ENCODE measurements at regions not wholly inside any gene's neighbourhood (a gene's known extent, or its start where the extent isn't known, plus 50 kb on each side); places are given as distances from the start of the nearest gene placed in this dataset.

DNA sequence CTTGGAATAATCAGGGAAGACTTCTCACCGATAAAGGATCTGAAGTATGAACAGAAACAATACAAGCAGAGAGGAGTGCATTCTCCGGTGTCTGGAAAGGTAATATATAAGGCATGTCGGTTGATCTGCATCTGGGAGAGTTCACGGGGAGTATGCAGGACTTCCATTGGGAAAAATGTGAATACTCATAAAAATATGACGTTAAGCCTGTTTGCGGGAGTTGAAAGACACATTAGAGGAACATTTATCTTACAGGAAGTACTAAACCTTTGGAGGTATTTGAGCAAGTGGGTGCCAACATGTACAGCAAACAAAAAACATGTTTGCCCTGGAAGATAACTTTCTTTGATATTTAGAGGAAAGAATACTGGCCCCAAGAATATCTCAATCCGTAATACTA lies 286.8 kb downstream of the SLITRK6 start:
- Histone ChIP-seq H3K9ac (ENCODE audit: insufficient read depth in 1 of 2, low read length in 2 of 2) (no peak overlapping the region), H3K27ac (ENCODE audit: low read depth in 1 of 2, low read length in 1 of 2) (no peak overlapping the region), H3K4me1 (ENCODE audit: control insufficient read depth in 5 of 5, insufficient read depth in 5 of 5, low read length in 5 of 5) (peaks cover 0 to 22% (median 2%) of the 10 kb centered on the region in 5 donors), H3K36me3 (ENCODE audit: control insufficient read depth in 4 of 4, insufficient read depth in 4 of 4, low read length in 4 of 4) (no peaks in the 10 kb centered on the region), H3K9me3 (ENCODE audit: control insufficient read depth in 4 of 4, insufficient read depth in 3 of 4, low read length in 3 of 4) (no peaks in the 10 kb centered on the region), H3K4me3 (no peak overlapping the region), H3K27me3 (ENCODE audit: control insufficient read depth in 3 of 3, insufficient read depth in 3 of 3, low read length in 2 of 3) (no peaks in the 10 kb centered on the region)
- 65 to 82% methylated on average over 7 of the region's 7 CpGs for WGBS, 2 donors
- ATAC-seq (ENCODE audit: insufficient read depth, low FRiP score) (no peak), DNase-seq (no peak)
- TF ChIP-seq CTCF (IDR thresholded peaks at IDR 0.05; ENCODE audit: control extremely low read depth, extremely low read depth): no peak

DNA sequence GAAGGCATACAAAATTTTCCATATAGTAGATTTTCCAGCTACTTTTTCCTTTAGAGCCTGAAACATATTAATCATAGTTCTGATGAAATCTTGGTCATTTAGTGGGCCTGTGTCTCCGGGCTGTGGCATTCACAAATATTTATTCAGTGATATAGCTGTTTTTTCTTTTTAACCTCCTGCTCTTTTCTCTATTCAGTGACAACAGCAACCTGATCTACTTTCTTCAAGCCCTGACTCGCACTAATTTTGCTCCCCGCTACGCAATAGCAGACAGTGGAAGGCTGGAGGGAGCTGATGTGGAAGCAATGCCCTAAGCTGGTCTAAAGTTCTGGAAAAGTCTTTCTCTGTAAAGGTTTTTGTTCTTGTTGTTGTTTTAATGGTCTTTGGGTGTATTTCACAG lies 289.7 kb downstream of the SLITRK6 start:
- H3K4me1 ChIP-seq (ENCODE audit: control insufficient read depth in 5 of 5, insufficient read depth in 5 of 5, low read length in 5 of 5): peaks cover 0 to 21% (median 2%) of the 10 kb centered on the region in 5 donors
- H3K27me3 ChIP-seq (ENCODE audit: control insufficient read depth in 3 of 3, insufficient read depth in 3 of 3, low read length in 2 of 3): no peaks in the 10 kb centered on the region
- ATAC-seq (ENCODE audit: insufficient read depth, low FRiP score) (no peak), DNase-seq (no peak)
- H3K9ac ChIP-seq (ENCODE audit: insufficient read depth in 1 of 2, low read length in 2 of 2): no peak overlapping the region
- no peak for TF ChIP-seq CTCF (IDR thresholded peaks at IDR 0.05; ENCODE audit: control extremely low read depth, extremely low read depth)
- no peaks in the 10 kb centered on the region for H3K9me3 ChIP-seq (ENCODE audit: control insufficient read depth in 4 of 4, insufficient read depth in 3 of 4, low read length in 3 of 4)
- H3K36me3 ChIP-seq (ENCODE audit: control insufficient read depth in 4 of 4, insufficient read depth in 4 of 4, low read length in 4 of 4): no peaks in the 10 kb centered on the region
- H3K4me3 ChIP-seq: no peak overlapping the region
- 67 to 81% methylated on average over 4 of the region's 4 CpGs for WGBS, 2 donors
- no peak overlapping the region for H3K27ac ChIP-seq (ENCODE audit: low read depth in 1 of 2, low read length in 1 of 2)

DNA sequence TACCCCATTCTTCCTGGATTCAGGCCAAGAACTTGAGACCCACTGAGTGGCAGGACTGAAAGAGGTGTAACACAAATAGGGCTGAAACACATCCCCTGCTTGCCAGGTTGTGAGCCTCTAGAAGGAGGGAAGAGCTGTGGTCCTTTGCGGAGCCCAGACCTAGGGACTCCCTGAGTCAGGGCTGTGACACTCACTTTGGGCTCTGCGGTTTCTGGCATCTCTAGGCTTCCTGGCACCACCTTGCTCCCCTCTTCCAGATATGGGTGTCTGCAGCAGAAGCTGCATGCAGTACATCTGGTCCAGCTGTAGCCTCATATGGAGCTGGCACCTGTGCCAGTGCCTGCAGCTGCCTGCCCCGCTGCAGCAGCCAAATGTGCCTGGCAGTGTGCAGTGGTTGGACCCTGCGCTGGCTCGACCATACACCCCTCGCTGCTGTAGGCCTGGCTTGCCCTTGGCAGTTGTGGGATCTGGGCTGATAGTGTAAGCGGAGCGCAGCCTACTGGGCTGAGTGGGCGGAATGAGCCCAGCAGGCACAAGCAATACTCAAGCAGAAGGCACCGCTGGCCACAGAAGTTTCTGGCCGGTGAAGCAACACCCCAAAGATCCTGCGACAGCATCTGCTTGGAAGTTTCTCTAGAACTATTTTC lies 290.4 kb downstream of the SLITRK6 start:
- Histone ChIP-seq H3K4me1 (ENCODE audit: control insufficient read depth in 5 of 5, insufficient read depth in 5 of 5, low read length in 5 of 5) (peaks cover 0 to 14% (median 2%) of the 10 kb centered on the region in 5 donors), H3K36me3 (ENCODE audit: control insufficient read depth in 4 of 4, insufficient read depth in 4 of 4, low read length in 4 of 4) (no peaks in the 10 kb centered on the region), H3K9ac (ENCODE audit: insufficient read depth in 1 of 2, low read length in 2 of 2) (no peak overlapping the region), H3K27me3 (ENCODE audit: control insufficient read depth in 3 of 3, insufficient read depth in 3 of 3, low read length in 2 of 3) (no peaks in the 10 kb centered on the region), H3K4me3 (no peak overlapping the region), H3K9me3 (ENCODE audit: control insufficient read depth in 4 of 4, insufficient read depth in 3 of 4, low read length in 3 of 4) (no peaks in the 10 kb centered on the region), H3K27ac (ENCODE audit: low read depth in 1 of 2, low read length in 1 of 2) (no peak overlapping the region)
- ATAC-seq (ENCODE audit: insufficient read depth, low FRiP score): no peak
- WGBS, 2 donors: 88 to 91% methylated on average over 12 of the region's 12 CpGs
- TF ChIP-seq CTCF (IDR thresholded peaks at IDR 0.05; ENCODE audit: control extremely low read depth, extremely low read depth): no peak
- no peak for DNase-seq

DNA sequence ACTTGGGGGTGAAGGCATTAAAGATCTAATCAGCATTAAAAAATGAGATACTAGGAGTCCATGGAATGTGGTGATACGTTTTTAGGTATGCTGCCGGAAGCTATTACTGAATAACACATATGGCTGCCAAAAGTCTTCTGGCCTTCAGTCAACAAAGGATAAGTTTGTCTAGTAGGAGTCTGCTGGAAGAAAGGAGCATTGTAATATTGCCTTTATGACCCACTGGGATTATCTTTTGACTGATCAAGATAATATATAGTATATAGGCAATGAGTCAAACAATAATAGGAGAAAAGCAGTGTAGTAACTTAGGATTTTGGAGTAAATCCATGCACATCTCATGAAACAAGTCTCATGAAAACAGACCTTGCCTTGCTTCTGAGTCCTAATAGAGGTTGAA lies 295.4 kb downstream of the SLITRK6 start:
- Histone ChIP-seq H3K27me3 (ENCODE audit: control insufficient read depth in 3 of 3, insufficient read depth in 3 of 3, low read length in 2 of 3) (no peaks in the 10 kb centered on the region), H3K9ac (ENCODE audit: insufficient read depth in 1 of 2, low read length in 2 of 2) (no peak overlapping the region), H3K4me3 (no peak overlapping the region), H3K36me3 (ENCODE audit: control insufficient read depth in 4 of 4, insufficient read depth in 4 of 4, low read length in 4 of 4) (no peaks in the 10 kb centered on the region), H3K4me1 (ENCODE audit: control insufficient read depth in 5 of 5, insufficient read depth in 5 of 5, low read length in 5 of 5) (peaks cover 0 to 5% (median 0%) of the 10 kb centered on the region in 5 donors), H3K9me3 (ENCODE audit: control insufficient read depth in 4 of 4, insufficient read depth in 3 of 4, low read length in 3 of 4) (no peaks in the 10 kb centered on the region), H3K27ac (ENCODE audit: low read depth in 1 of 2, low read length in 1 of 2) (no peak overlapping the region)
- ATAC-seq (ENCODE audit: insufficient read depth, low FRiP score) (no peak), DNase-seq (no peak)
- TF ChIP-seq CTCF (IDR thresholded peaks at IDR 0.05; ENCODE audit: control extremely low read depth, extremely low read depth): no peak
- 71 to 83% methylated on average over 2 of the region's 2 CpGs for WGBS, 2 donors

Data from lung (tissue), 11 donors.